ENCODE measurements at regions not wholly inside any gene's neighbourhood (a gene's known extent, or its start where the extent isn't known, plus 50 kb on each side); places are given as distances from the start of the nearest gene placed in this dataset.

DNA sequence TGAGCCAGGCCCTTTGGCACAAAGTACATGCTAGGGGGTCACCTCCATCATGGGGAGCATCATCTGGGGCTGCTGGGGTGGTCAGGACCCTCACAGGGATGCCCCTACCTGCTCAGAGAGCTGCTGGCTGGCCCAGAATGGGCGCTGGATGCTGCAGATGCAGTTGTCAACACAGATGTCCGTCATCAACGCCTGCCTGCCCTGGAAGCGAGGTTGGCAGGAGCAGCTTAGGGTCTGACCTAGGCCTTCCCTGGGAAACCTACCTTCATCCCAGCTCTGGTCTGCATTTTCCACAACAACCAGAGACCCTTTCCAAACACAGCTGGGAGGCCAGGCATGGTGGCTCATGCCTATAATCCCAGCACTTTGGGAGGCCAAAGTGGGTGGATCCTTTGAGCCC is 88.0 kb downstream of the EDN3 start:
- Histone ChIP-seq H3K4me1 (ENCODE audit: insufficient read depth, low read length) (no peaks in the 10 kb centered on the region), H3K9ac (ENCODE audit: low read depth, low read length) (no peak overlapping the region), H3K4me3 (ENCODE audit: low read length) (no peak overlapping the region), H3K36me3 (ENCODE audit: insufficient read depth, low read depth, low read length) (no peaks in the 10 kb centered on the region), H3K9me3 (ENCODE audit: insufficient read depth, low read depth, low read length) (no peaks in the 10 kb centered on the region), H3K27me3 (ENCODE audit: insufficient read depth, low read length) (peaks cover 17% of the 10 kb centered on the region), H3K27ac (ENCODE audit: low read length) (no peak overlapping the region)

DNA sequence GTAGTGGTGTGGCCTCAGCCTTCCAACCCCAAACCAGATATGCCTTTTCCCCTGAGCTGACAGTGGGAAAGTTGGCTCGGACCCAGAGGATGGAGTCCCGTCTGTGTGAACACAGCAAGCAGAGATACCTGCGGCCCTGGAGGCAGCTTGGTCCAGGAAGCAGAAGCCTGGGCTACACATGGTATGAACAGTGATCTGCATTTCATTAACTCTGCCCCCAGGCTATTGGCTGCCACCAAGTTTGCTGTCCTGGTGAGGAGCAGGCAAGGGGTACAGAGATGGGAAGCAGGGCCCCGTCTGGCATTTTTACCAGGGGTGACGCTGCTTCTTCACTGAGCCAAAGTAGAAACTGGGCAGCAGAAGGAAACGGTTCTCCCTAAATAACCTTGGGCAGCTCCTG is 90.0 kb downstream of the EDN3 start:
- Histone ChIP-seq H3K4me1 (ENCODE audit: insufficient read depth, low read length) (no peaks in the 10 kb centered on the region), H3K9me3 (ENCODE audit: insufficient read depth, low read depth, low read length) (no peaks in the 10 kb centered on the region), H3K36me3 (ENCODE audit: insufficient read depth, low read depth, low read length) (no peaks in the 10 kb centered on the region), H3K27ac (ENCODE audit: low read length) (no peak overlapping the region), H3K9ac (ENCODE audit: low read depth, low read length) (no peak overlapping the region), H3K27me3 (ENCODE audit: insufficient read depth, low read length) (peaks cover 12% of the 10 kb centered on the region), H3K4me3 (ENCODE audit: low read length) (no peak overlapping the region)

DNA sequence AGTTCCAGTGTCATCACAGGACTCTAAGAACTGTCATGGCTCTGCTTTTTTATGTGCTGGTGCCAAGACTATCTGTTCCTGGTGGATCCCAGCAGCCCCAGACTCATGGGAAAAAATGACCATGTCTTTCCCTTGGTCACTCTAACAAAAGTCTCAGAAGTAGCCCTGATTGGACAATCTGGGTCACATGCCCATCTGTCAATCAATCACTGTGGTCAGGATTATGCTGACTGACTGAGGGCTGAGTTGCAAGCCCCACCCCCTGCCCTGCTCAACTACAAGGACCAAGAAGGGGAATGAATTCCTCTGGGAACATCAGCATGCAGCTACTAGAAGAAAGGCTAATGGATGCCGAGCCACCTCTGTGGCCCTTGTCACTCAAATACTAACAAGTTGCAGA is 91.6 kb downstream of the EDN3 start:
- no peaks in the 10 kb centered on the region for H3K9me3 ChIP-seq (ENCODE audit: insufficient read depth, low read depth, low read length)
- no peaks in the 10 kb centered on the region for H3K36me3 ChIP-seq (ENCODE audit: insufficient read depth, low read depth, low read length)
- H3K27me3 ChIP-seq (ENCODE audit: insufficient read depth, low read length) = no peaks in the 10 kb centered on the region; the same call in 1 of the 2 replicates
- H3K4me1 ChIP-seq (ENCODE audit: insufficient read depth, low read length) = no peaks in the 10 kb centered on the region
- no peak overlapping the region for H3K9ac ChIP-seq (ENCODE audit: low read depth, low read length)
- H3K27ac ChIP-seq (ENCODE audit: low read length) = no peak overlapping the region
- no peak overlapping the region for H3K4me3 ChIP-seq (ENCODE audit: low read length)

DNA sequence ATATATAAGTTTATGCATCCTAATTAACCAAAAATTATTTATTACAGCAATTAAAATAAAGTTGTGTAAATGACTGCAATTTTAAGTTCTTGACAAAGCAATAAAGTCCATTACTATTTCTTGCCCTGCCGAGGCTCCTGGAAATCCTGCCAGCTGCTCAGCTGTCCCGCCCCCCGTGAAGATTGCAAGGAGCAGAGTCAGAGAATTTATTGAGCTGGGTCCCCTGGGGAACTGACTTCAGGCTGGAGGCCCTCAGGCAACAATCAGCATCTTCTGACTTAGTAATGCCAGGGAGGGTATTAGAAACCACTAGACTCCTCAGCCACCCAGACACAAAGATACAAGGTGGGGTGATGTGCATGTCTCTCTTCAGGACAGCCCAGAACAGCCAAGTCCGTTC is 92.3 kb downstream of the EDN3 start:
- Histone ChIP-seq H3K4me3 (ENCODE audit: low read length) (no peak overlapping the region), H3K27ac (ENCODE audit: low read length) (no peak overlapping the region), H3K4me1 (ENCODE audit: insufficient read depth, low read length) (no peaks in the 10 kb centered on the region), H3K9ac (ENCODE audit: low read depth, low read length) (no peak overlapping the region), H3K9me3 (ENCODE audit: insufficient read depth, low read depth, low read length) (no peaks in the 10 kb centered on the region), H3K36me3 (ENCODE audit: insufficient read depth, low read depth, low read length) (no peaks in the 10 kb centered on the region), H3K27me3 (ENCODE audit: insufficient read depth, low read length) (no peaks in the 10 kb centered on the region; the same call in 1 of the 2 replicates)

DNA sequence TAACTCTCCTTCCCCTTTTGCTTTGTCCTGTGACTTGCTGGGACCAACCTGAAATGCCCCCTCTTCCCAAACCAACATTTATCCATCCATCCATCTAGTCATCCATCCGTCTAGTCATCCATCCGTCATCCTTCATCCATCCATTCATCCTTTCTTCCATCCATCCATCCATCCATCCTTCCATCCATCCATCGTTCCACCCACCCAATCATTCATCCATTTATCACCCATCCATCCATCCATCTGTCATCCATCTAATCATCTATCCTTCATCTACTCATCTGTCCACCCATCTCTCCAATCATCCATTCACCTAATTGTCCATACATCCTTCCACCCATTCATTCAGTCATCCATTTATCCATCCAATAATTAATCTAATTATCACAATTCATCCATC is 92.7 kb downstream of the EDN3 start:
- Histone ChIP-seq H3K36me3 (ENCODE audit: insufficient read depth, low read depth, low read length) (no peaks in the 10 kb centered on the region), H3K4me3 (ENCODE audit: low read length) (no peak overlapping the region), H3K27ac (ENCODE audit: low read length) (no peak overlapping the region), H3K27me3 (ENCODE audit: insufficient read depth, low read length) (no peaks in the 10 kb centered on the region; the same call in 1 of the 2 replicates), H3K4me1 (ENCODE audit: insufficient read depth, low read length) (no peaks in the 10 kb centered on the region), H3K9me3 (ENCODE audit: insufficient read depth, low read depth, low read length) (no peaks in the 10 kb centered on the region), H3K9ac (ENCODE audit: low read depth, low read length) (no peak overlapping the region)

DNA sequence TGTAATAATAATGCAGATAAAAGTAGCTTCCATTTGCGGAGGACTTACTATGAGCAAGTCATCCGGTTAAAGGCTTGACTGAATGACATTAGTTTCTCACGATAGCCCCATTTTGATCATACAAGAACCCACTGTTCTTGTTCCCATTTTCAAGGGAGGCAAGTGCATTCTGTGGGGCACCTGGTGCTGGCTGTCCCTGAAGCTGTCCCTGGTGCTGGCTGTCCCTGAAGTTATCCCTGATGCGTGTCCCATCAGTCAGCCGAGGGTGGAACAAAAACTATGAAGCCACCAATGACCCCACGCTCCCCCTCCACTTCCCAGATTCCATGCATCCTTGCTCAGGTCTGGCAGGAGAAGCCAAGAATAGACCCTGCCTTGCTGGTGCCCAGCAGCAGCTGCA is 95.3 kb downstream of the EDN3 start:
- H3K27me3 ChIP-seq (ENCODE audit: insufficient read depth, low read length) = peaks cover 4% of the 10 kb centered on the region; the same call in 1 of the 2 replicates
- H3K4me3 ChIP-seq (ENCODE audit: low read length) = no peak overlapping the region
- H3K27ac ChIP-seq (ENCODE audit: low read length) = no peak overlapping the region
- no peaks in the 10 kb centered on the region for H3K9me3 ChIP-seq (ENCODE audit: insufficient read depth, low read depth, low read length)
- H3K9ac ChIP-seq (ENCODE audit: low read depth, low read length) = no peak overlapping the region
- H3K36me3 ChIP-seq (ENCODE audit: insufficient read depth, low read depth, low read length) = no peaks in the 10 kb centered on the region
- H3K4me1 ChIP-seq (ENCODE audit: insufficient read depth, low read length) = peaks cover 2% of the 10 kb centered on the region; the same call in 1 of the 2 replicates

DNA sequence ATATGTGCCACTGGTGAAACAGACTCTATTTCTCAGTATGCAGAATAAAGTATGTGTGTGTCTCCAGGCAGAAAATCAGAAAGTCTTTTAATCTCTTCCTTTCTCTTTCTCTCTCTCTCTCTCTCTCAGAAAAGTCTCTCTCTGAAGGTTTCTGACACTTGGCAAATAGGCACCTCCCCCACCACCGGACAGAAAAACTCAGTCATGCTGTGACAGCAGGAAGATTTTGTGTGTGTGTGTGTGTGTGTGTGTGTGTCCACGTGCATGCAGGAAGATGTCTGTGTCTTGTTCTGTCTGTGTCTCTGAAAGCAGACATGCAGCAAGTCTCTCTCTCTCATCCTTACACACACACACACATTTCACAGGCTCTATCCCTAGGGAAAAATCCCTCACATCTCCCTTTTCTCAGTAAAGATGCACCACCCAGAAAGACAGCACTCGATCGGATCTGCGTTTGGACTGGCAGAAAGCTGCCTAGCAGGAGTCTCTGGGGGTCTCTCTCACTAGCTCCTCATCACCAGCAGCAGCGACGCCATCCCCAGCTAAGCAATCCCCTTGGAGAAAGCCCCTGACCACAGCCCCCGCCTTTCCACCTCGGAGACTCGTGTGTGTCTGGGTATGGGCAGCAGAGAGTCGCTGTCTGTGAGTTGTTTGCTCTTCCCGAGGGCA is 98.3 kb downstream of the EDN3 start:
- Histone ChIP-seq H3K27me3 (ENCODE audit: insufficient read depth, low read length) (peaks cover 31% of the 10 kb centered on the region), H3K36me3 (ENCODE audit: insufficient read depth, low read depth, low read length) (no peaks in the 10 kb centered on the region), H3K9me3 (ENCODE audit: insufficient read depth, low read depth, low read length) (no peaks in the 10 kb centered on the region), H3K9ac (ENCODE audit: low read depth, low read length) (no peak overlapping the region), H3K27ac (ENCODE audit: low read length) (no peak overlapping the region), H3K4me1 (ENCODE audit: insufficient read depth, low read length) (peaks cover 5% of the 10 kb centered on the region; the same call in 1 of the 2 replicates), H3K4me3 (ENCODE audit: low read length) (no peak overlapping the region)

DNA sequence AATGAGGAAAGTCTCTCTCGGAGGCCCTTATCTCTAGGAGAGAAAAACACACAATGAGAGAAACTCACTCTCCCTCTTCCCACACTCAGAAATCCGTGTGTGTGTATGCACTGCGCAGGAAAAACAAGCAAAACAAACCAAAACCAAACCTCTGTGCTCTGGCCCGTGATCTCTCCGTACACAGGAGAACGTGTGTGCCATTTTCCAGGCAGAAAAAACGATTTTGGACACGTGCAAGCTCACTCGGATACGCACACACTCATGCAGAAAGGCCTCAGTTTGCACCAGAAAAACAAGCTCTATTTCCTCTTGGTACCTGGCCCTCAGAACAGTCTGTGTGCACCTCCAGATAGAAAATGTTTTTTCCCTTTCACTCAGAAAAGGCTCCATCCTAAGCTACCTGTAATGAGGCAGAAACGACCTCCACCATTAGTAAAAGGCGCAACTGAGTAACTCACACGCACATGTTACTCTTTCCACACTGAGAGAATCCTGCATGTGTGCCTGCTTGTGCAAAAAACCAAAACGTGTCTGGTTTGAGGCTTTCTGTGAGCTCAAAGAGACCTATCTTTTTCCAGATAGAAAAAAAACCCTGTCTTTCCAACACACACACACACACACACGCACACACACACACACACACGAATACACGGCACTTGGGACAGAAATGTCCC is 99.2 kb downstream of the EDN3 start:
- H3K27me3 ChIP-seq (ENCODE audit: insufficient read depth, low read length) = peaks cover 40% of the 10 kb centered on the region
- no peak overlapping the region for H3K4me3 ChIP-seq (ENCODE audit: low read length)
- H3K4me1 ChIP-seq (ENCODE audit: insufficient read depth, low read length) = peaks cover 5% of the 10 kb centered on the region; the same call in 1 of the 2 replicates
- no peak overlapping the region for H3K9ac ChIP-seq (ENCODE audit: low read depth, low read length)
- H3K27ac ChIP-seq (ENCODE audit: low read length) = no peak overlapping the region
- H3K36me3 ChIP-seq (ENCODE audit: insufficient read depth, low read depth, low read length) = no peaks in the 10 kb centered on the region
- H3K9me3 ChIP-seq (ENCODE audit: insufficient read depth, low read depth, low read length) = no peaks in the 10 kb centered on the region

DNA sequence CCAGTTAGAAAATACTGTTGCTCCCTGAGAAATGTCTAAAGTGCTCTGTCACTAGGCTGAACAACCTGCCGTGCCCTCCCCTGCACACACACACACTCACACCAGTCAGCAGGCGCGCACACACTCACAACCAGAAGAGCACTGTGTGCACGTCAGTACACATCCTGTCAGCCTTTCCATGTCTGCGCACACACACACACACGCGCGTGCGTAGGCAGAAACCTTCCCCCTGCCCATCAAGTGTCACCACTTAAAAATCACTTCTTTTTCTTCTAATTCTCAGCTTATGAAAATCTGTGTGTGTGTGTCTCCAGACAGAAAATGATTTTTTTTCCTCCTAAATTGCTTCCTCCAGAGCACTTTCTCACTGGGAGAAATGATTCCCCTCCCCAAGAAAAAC is 100.3 kb downstream of the EDN3 start:
- Histone ChIP-seq H3K27ac (ENCODE audit: low read length) (no peak overlapping the region), H3K4me3 (ENCODE audit: low read length) (no peak overlapping the region), H3K36me3 (ENCODE audit: insufficient read depth, low read depth, low read length) (no peaks in the 10 kb centered on the region), H3K9ac (ENCODE audit: low read depth, low read length) (no peak overlapping the region), H3K4me1 (ENCODE audit: insufficient read depth, low read length) (peaks cover 5% of the 10 kb centered on the region; the same call in 1 of the 2 replicates), H3K9me3 (ENCODE audit: insufficient read depth, low read depth, low read length) (no peaks in the 10 kb centered on the region), H3K27me3 (ENCODE audit: insufficient read depth, low read length) (peaks cover 52% of the 10 kb centered on the region)

DNA sequence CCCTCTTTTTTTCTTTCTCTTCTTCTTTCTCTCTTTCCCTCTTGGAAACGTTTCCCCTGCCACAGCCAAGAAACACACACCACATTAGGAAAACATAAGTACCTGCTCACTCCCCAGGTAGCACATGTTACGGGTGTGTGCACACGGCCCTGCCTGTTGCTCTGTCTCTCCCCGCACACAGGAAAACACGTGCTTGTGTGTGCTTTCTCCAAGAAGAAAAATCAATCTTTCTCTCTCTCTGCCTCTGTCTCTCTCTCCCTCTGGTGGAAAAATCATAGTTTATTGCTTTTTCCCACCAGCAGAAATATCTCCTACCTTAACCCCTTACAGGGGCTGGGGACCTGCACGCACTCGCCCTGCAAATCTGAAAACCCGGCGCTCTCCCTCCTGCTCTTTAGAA is 102.3 kb downstream of the EDN3 start:
- no peak overlapping the region for H3K27ac ChIP-seq (ENCODE audit: low read length)
- no peaks in the 10 kb centered on the region for H3K9me3 ChIP-seq (ENCODE audit: insufficient read depth, low read depth, low read length)
- H3K4me1 ChIP-seq (ENCODE audit: insufficient read depth, low read length) = peaks cover 5% of the 10 kb centered on the region; the same call in 1 of the 2 replicates
- peak overlapping the region; percentile 71; the same call in 1 of the 2 replicates for H3K4me3 ChIP-seq (ENCODE audit: low read length)
- peak overlapping the region; percentile 41; the same call in 1 of the 2 replicates for H3K9ac ChIP-seq (ENCODE audit: low read depth, low read length)
- no peaks in the 10 kb centered on the region for H3K36me3 ChIP-seq (ENCODE audit: insufficient read depth, low read depth, low read length)
- H3K27me3 ChIP-seq (ENCODE audit: insufficient read depth, low read length) = peaks cover 62% of the 10 kb centered on the region

DNA sequence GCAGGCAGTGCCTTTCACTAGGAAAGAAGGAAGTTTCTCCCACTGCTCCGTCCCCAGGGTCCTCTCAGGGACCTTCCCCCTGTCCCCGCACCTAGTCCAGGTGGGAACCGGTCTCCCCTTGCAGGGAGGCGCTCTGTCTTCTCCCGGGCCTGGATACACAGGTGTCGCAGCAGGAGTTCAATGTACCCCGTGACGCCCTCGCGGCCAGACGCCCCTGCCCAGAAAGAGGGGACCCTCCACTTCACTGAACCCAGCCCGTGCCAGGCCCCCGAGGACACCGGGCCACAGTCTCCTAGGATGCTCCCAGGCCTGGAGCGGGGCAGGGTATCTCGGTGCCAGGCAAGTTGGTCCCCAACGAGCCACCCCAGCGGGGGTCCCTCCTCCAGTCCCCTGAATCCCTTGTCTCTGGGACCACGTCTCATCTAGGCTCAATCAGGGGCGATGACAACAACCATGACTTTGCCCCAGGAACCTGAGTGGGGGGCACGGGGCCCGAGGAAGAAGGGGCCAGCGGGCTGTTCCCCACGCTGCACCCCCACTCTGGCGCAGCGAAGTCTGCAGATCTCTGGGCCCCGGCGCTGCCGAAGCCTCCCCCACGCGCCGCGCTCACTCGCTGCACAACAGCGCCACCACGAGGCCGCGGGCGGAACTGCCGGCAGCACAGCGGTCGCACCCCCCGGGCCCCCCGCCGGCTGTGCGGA is 103.0 kb downstream of the EDN3 start:
- Histone ChIP-seq H3K27ac (ENCODE audit: low read length) (no peak overlapping the region), H3K4me1 (ENCODE audit: insufficient read depth, low read length) (peaks cover 5% of the 10 kb centered on the region; the same call in 1 of the 2 replicates), H3K9me3 (ENCODE audit: insufficient read depth, low read depth, low read length) (no peaks in the 10 kb centered on the region), H3K9ac (ENCODE audit: low read depth, low read length) (peak overlapping the region; percentile 41; the same call in 1 of the 2 replicates), H3K36me3 (ENCODE audit: insufficient read depth, low read depth, low read length) (no peaks in the 10 kb centered on the region), H3K27me3 (ENCODE audit: insufficient read depth, low read length) (peaks cover 62% of the 10 kb centered on the region), H3K4me3 (ENCODE audit: low read length) (peak overlapping the region; percentile 71)

Measured in iPS-20b (cell line).